ENCODE measurements at regions not wholly inside any gene's neighbourhood (a gene's known extent, or its start where the extent isn't known, plus 50 kb on each side); places are given as distances from the start of the nearest gene placed in this dataset.

DNA sequence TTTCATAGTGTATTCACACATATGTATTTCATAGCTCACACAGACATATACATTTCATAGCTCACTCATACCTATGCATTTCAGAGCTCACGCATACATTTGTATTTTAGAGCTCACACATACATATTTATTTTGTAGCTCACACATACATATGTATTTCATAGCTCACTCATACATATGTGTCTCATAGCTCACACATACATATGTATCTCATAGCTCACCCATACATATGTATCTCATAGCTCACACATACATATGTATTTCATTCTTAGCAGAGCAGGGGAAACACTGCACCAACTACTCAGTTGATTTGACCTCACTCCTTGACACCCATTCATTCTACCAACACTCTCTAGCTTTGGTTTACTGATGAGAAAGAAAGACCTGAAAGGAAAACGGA, 713.6 kb downstream of the QKI start:
- no peaks in the 10 kb centered on the region for H3K79me2 ChIP-seq (ENCODE audit: control insufficient read depth, insufficient read depth, low read length)
- H3K9me3 ChIP-seq (replicated peaks; ENCODE audit: control insufficient read depth, insufficient read depth, low read depth, low read length): no peaks in the 10 kb centered on the region
- FAIRE-seq: no peak
- WGBS (ENCODE audit: insufficient coverage, low coverage, missing lambda C conversion rate): 0% methylated on average over 2 of the region's 2 CpGs
- no peak overlapping the region for H2AFZ ChIP-seq (ENCODE audit: low read depth, low read length)
- no peak for DNase-seq (ENCODE audit: extremely low read depth in 1 of 4, low spot score in 3 of 4)
- in situ Hi-C loops (cut with MboI) (no loop called here), intact Hi-C loops (cut with micrococcal nuclease) (no loop called here)
- ChIA-PET CTCF (ENCODE audit: low intra/inter-chr PET ratio) (no interaction called here), POLR2A (interaction anchor here (0.7 kb wide), 1 partner anchor 33 kb away, joined by 3 read pairs; no protein-coding TSS in a partner anchor)
- no peak overlapping the region for H3K4me2 ChIP-seq (ENCODE audit: insufficient read depth, low read length)
- no peaks in the 10 kb centered on the region for H3K4me1 ChIP-seq (replicated peaks in 1 of 2; ENCODE audit: control insufficient read depth in 2 of 2, insufficient read depth in 2 of 2, low read length in 2 of 2)
- BruUV-seq (replicated peaks): no TSS peak
- H4K20me1 ChIP-seq (replicated peaks; ENCODE audit: control insufficient read depth, insufficient read depth, low read length): no peaks in the 10 kb centered on the region
- no peaks in the 10 kb centered on the region for H3K9me1 ChIP-seq (ENCODE audit: control insufficient read depth, insufficient read depth, low read length)
- no peaks in the 10 kb centered on the region for H3K27me3 ChIP-seq (ENCODE audit: control insufficient read depth in 2 of 2, insufficient read depth in 2 of 2, low read length in 2 of 2)
- H3K27ac ChIP-seq (ENCODE audit: extremely low read depth, low read depth, low read length): no peak overlapping the region
- H3K9ac ChIP-seq (ENCODE audit: insufficient read depth in 1 of 2, low read depth in 2 of 2, low read length in 2 of 2): no peak overlapping the region
- no peak for ATAC-seq
- no peaks in the 10 kb centered on the region for H3K36me3 ChIP-seq (ENCODE audit: control insufficient read depth, insufficient read depth, low read length)
- no peak overlapping the region for H3K4me3 ChIP-seq
- no peak for TF ChIP-seq MAZ (CRISPR knock-in tag; conservative IDR thresholded peaks at IDR 0.05 in 1 of 2, IDR thresholded peaks at IDR 0.05 in 1 of 2)
- TF ChIP-seq LCOR (CRISPR knock-in tag; IDR thresholded peaks at IDR 0.05): no peak
- no peak for TF ChIP-seq U2AF1 (optimal IDR thresholded peaks at IDR 0.05; ENCODE audit: low read depth, low read length)
- no peak for TF ChIP-seq SMARCE1 (IDR thresholded peaks at IDR 0.05)
- TF ChIP-seq EZH2 (IDR thresholded peaks at IDR 0.05; ENCODE audit: borderline replicate concordance, low read depth, low read length): no peak
- TF ChIP-seq ZNF511 (CRISPR knock-in tag; IDR thresholded peaks at IDR 0.05): no peak
- no peak for TF ChIP-seq NELFE (IDR thresholded peaks at IDR 0.05; ENCODE audit: insufficient read depth, insufficient read length)
- TF ChIP-seq SAP30 (IDR thresholded peaks at IDR 0.05; ENCODE audit: borderline replicate concordance, insufficient read depth, low read depth, low read length, poor library complexity, severe bottlenecking): no peak
- no peak for TF ChIP-seq PHF21A (IDR thresholded peaks at IDR 0.05; ENCODE audit: borderline replicate concordance, low read depth)
- no peak for TF ChIP-seq RB1 (IDR thresholded peaks at IDR 0.05; ENCODE audit: low read depth)
- no peak for TF ChIP-seq NCOR1 (IDR thresholded peaks at IDR 0.05)
- no peak for TF ChIP-seq KLF10 (CRISPR knock-in tag; IDR thresholded peaks at IDR 0.05)
- TF ChIP-seq PML (IDR thresholded peaks at IDR 0.05; ENCODE audit: low read length): no peak
- TF ChIP-seq RCOR1 (IDR thresholded peaks at IDR 0.05; ENCODE audit: borderline replicate concordance in 1 of 2, low read depth in 2 of 2, low read length in 2 of 2): no peak

Measured in K562 (cell line).